OCI-LY1 (cell line): ENCODE measurements at regions not wholly inside any gene's neighbourhood (a gene's known extent, or its start where the extent isn't known, plus 50 kb on each side); places are given as distances from the start of the nearest gene placed in this dataset.

Experiments used
- H2AFZ ChIP-seq: fragments of 200-600 bp; sonication (generic), shearing (Covaris generic); 2 replicates; pipeline ENCODE4 v1.6.0; 2014; ENCODE audit warnings: antibody characterized with exemption, mild to moderate bottlenecking, low read length
- H3F3A ChIP-seq: fragments of 200-600 bp; sonication (generic), shearing (Covaris generic); 2 replicates; pipeline ENCODE4 v1.6.0; 2014; ENCODE audit warnings: mild to moderate bottlenecking, antibody characterized with exemption, low read length, moderate library complexity; ENCODE audit not compliant: insufficient read depth
- H3K27ac ChIP-seq: fragments of 200-600 bp; sonication (generic); 2 replicates; pipeline ENCODE4 v1.5.1; 2014; ENCODE audit warnings: low read length, mixed run types, mild to moderate bottlenecking, low read depth; ENCODE audit not compliant: poor library complexity, severe bottlenecking
- H3K27me3 ChIP-seq: fragments of 200-600 bp; sonication (generic); 2 replicates; pipeline ENCODE4 v1.6.0; 2014; ENCODE audit warnings: antibody characterized with exemption, mild to moderate bottlenecking, low read length, moderate library complexity; ENCODE audit not compliant: insufficient read depth
- H3K36me3 ChIP-seq: fragments of 200-600 bp; sonication (generic); 2 replicates; pipeline ENCODE4 v1.6.1; 2014; ENCODE audit warnings: mild to moderate bottlenecking, antibody characterized with exemption, low read length, moderate library complexity, mixed read lengths; ENCODE audit not compliant: insufficient read depth
- H3K4me1 ChIP-seq: fragments of 200-600 bp; sonication (generic); 2 replicates; pipeline ENCODE4 v1.5.1; 2014; ENCODE audit warnings: mild to moderate bottlenecking, low read length, moderate library complexity; ENCODE audit not compliant: insufficient read depth, severe bottlenecking
- H3K4me2 ChIP-seq: fragments of 200-600 bp; sonication (generic), shearing (Covaris generic); 2 replicates; pipeline ENCODE4 v1.6.1; 2014; ENCODE audit warnings: low read length
- H3K4me3 ChIP-seq: fragments of 200-600 bp; sonication (generic); 2 replicates; pipeline ENCODE4 v1.5.1; 2014; ENCODE audit warnings: low read length, low read depth, mild to moderate bottlenecking, mixed read lengths; ENCODE audit not compliant: poor library complexity, severe bottlenecking
- H3K79me2 ChIP-seq: fragments of 200-600 bp; shearing (Covaris generic); 2 replicates; pipeline ENCODE4 v1.6.1; 2016; ENCODE audit warnings: mixed run types, low read length, mixed read lengths; ENCODE audit not compliant: insufficient read depth
- H3K9ac ChIP-seq: fragments of 200-600 bp; sonication (generic), shearing (Covaris generic); 2 replicates; pipeline ENCODE4 v1.6.1; 2014; ENCODE audit warnings: mild to moderate bottlenecking, low read length, mixed read lengths
- H3K9me2 ChIP-seq: fragments of 200-600 bp; sonication (generic), shearing (Covaris generic); 2 replicates; pipeline ENCODE4 v1.6.1; 2014; ENCODE audit warnings: low read depth, mild to moderate bottlenecking, low read length, mixed read lengths
- H3K9me3 ChIP-seq: fragments of 200-600 bp; shearing (Covaris generic); 2 replicates; pipeline ENCODE4 v1.6.1; 2014; ENCODE audit warnings: low read length, mixed read lengths
- H4K20me1 ChIP-seq: fragments of 200-600 bp; sonication (generic), shearing (Covaris generic); 2 replicates; pipeline ENCODE4 v1.6.0; 2016; ENCODE audit warnings: mild to moderate bottlenecking, low read length; ENCODE audit not compliant: insufficient read depth
- EZH2 ChIP-seq: fragments of 200-600 bp; sonication (generic), shearing (Covaris generic); IDR thresholded peaks from 2 replicates; pipeline ENCODE4 v1.8.0; 2017; ENCODE audit warnings: borderline replicate concordance, mixed run types, mild to moderate bottlenecking, antibody characterized with exemption, low read length, moderate library complexity, mixed read lengths
- TF ChIP-seq, protein P1 (sequence below): fragments of 200-600 bp; sonication (generic), shearing (Covaris generic); IDR thresholded peaks from 2 replicates; pipeline ENCODE4 v1.5.1; 2017; ENCODE audit warnings: mild to moderate bottlenecking, antibody characterized with exemption, low read length, moderate library complexity, mixed read lengths

DNA sequence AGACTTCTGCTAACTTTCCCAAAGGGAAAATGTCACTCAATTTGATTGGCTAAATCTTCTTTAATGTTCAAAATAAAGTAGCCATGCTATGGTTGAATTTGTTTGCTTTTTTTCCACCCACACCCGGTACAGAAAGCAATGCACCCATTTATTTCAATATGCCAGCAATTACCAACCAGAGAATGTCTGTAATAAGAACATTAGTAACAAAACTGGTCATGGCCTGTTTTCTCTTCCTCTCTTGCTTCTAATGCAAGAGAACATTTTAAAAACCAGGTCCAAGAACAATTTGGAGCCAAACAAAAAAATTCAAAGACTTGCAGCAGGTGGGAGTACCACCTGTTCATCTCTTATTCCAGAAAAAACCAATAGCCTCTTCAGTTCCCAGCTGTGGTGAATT lies 1108.8 kb upstream of the PCDH20 start:
- Histone ChIP-seq H3K9ac (no peak overlapping the region), H3K36me3 (no peaks in the 10 kb centered on the region), H3K4me2 (no peak overlapping the region), H3K79me2 (no peaks in the 10 kb centered on the region), H2AFZ (no peak overlapping the region), H3K4me3 (no peak overlapping the region), H3K9me2 (no peaks in the 10 kb centered on the region), H4K20me1 (no peaks in the 10 kb centered on the region), H3K27ac (no peak overlapping the region), H3K4me1 (peaks cover 14% of the 10 kb centered on the region), H3F3A (no peaks in the 10 kb centered on the region), H3K9me3 (no peaks in the 10 kb centered on the region), H3K27me3 (no peaks in the 10 kb centered on the region)
- no peak for TF ChIP-seq EZH2
- TF ChIP-seq, protein P1, sequence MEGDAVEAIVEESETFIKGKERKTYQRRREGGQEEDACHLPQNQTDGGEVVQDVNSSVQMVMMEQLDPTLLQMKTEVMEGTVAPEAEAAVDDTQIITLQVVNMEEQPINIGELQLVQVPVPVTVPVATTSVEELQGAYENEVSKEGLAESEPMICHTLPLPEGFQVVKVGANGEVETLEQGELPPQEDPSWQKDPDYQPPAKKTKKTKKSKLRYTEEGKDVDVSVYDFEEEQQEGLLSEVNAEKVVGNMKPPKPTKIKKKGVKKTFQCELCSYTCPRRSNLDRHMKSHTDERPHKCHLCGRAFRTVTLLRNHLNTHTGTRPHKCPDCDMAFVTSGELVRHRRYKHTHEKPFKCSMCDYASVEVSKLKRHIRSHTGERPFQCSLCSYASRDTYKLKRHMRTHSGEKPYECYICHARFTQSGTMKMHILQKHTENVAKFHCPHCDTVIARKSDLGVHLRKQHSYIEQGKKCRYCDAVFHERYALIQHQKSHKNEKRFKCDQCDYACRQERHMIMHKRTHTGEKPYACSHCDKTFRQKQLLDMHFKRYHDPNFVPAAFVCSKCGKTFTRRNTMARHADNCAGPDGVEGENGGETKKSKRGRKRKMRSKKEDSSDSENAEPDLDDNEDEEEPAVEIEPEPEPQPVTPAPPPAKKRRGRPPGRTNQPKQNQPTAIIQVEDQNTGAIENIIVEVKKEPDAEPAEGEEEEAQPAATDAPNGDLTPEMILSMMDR: no peak

DNA sequence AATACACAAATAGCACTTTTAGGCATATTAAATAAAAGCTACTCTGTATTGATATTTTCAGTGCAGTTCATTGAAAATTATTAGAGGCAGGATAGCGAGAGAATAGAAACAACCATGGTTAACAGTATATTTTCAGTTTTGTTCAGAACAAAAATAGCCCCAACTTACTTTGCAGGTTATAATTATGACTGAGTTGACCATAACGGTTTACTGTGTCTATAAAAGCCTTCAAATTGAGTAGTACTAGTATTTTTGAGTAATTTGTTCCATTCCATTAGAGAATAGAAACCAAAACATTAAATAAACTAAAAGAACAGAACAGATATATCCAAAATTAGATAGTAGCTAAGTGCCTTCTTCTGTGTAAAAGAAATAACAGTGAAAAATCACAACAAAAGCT lies 1108.4 kb upstream of the PCDH20 start:
- Histone ChIP-seq H3K9me3 (no peaks in the 10 kb centered on the region), H3K27me3 (no peaks in the 10 kb centered on the region), H3K4me3 (no peak overlapping the region), H3K4me2 (no peak overlapping the region), H3K4me1 (peaks cover 14% of the 10 kb centered on the region), H3K36me3 (no peaks in the 10 kb centered on the region), H3K27ac (no peak overlapping the region), H2AFZ (no peak overlapping the region), H3K9me2 (no peaks in the 10 kb centered on the region), H3K79me2 (no peaks in the 10 kb centered on the region), H4K20me1 (no peaks in the 10 kb centered on the region), H3K9ac (no peak overlapping the region), H3F3A (no peaks in the 10 kb centered on the region)
- TF ChIP-seq, protein P1: no peak
- TF ChIP-seq EZH2: no peak

DNA sequence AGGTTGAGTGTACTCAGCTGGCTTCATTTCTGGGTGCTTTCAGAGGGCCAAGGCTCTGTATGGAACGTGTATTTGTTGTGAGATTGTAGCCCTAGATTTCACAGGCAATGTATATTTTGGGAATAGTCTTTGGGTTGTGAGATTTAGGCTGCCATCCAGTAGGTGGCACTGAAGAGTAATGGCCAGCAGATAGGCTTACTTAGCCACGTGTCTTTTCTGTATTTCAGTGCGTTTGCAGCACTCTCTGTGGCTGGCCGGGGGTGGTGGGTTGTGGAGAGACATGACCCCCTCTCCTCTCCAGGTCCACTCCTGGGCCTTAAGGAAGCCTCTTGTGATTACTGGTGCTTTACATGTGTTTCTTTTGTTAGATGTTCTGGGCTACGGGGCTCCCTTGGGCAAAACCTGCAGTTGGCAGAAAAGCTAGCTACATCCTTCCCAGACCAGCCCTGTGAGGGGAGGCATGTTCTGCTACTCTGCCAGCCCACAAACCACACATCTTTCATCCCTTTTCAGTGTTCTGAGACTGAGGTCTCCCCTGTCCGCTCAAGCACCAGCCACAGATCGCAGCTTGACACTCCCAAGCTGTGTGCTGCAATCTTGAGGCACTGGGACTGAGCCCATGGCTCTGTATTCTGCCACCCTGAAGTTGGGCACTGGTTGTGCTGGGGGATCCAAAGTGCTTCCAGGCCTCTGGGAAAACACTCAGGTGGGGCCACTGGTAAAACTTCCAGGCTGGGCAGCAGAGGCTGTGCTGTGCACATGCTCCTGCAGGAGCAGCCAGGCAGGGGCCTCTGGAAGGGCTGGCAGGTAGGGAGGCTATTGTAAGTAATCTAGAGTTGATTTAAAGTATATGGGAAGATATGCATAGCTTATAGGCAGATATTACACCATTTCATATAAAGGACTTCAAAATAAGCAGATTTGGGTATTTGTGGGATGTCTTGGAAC lies 1096.8 kb upstream of the PCDH20 start:
- no peaks in the 10 kb centered on the region for H3F3A ChIP-seq
- peak overlapping the region; percentile 33 for H3K27ac ChIP-seq
- H3K79me2 ChIP-seq: no peaks in the 10 kb centered on the region
- no peaks in the 10 kb centered on the region for H3K36me3 ChIP-seq
- H3K4me1 ChIP-seq: peaks cover 10% of the 10 kb centered on the region
- no peaks in the 10 kb centered on the region for H3K9me2 ChIP-seq
- TF ChIP-seq EZH2: no peak
- TF ChIP-seq, protein P1: peak; percentile 83
- no peaks in the 10 kb centered on the region for H3K9me3 ChIP-seq
- peak overlapping the region; percentile 70; the same call in 1 of the 2 replicates for H2AFZ ChIP-seq
- H3K27me3 ChIP-seq: no peaks in the 10 kb centered on the region
- no peaks in the 10 kb centered on the region for H4K20me1 ChIP-seq
- peak overlapping the region; percentile 59 for H3K4me2 ChIP-seq
- peak overlapping the region; percentile 27; the same call in 1 of the 2 replicates for H3K9ac ChIP-seq
- peak overlapping the region; percentile 43 for H3K4me3 ChIP-seq
